Gastrocnemius medialis (tissue), 4 donors: ENCODE measurements at regions not wholly inside any gene's neighbourhood (a gene's known extent, or its start where the extent isn't known, plus 50 kb on each side); places are given as distances from the start of the nearest gene placed in this dataset.

ENCODE experiments used
- ATAC-seq, 2 donors: fragments of 150-250 bp; one replicate each; pipeline ENCODE4 v1.9.1; 2016
- DNase-seq, 2 donors: peaks; one replicate each; pipeline ENCODE4 v3.0.0-alpha.2; 2019
- H3K27ac ChIP-seq, 4 donors: fragments of 200-600 bp; sonication (generic); 1 replicate in 1 of 4; 2 replicates in 3 of 4; pipeline ENCODE4 v1.5.1; 2016 to 2018; ENCODE audit warnings: mild to moderate bottlenecking in 2 of 4, moderate library complexity in 1 of 4
- H3K27me3 ChIP-seq, 3 donors: fragments of 200-600 bp; sonication (generic) in 2 of 3; 1 replicate in 1 of 3; 2 replicates in 2 of 3; pipeline versions ENCODE4 v1.5.1 to v1.6.0; 2016 to 2019; ENCODE audit warnings: mild to moderate bottlenecking in 1 of 3, moderate library complexity in 1 of 3
- H3K36me3 ChIP-seq, 2 donors: fragments of 200-600 bp; sonication (generic) in 1 of 2; one replicate each; pipeline ENCODE4 v1.5.1; 2017 to 2018
- H3K4me1 ChIP-seq, 2 donors: fragments of 200-600 bp; sonication (generic) in 1 of 2; one replicate each; pipeline ENCODE4 v1.5.1; 2016 to 2017; ENCODE audit warnings: mild to moderate bottlenecking in 2 of 2
- H3K4me3 ChIP-seq, 4 donors: fragments of 200-600 bp; sonication (generic) in 3 of 4; 1 replicate in 1 of 4; 2 replicates in 3 of 4; pipeline ENCODE4 v1.5.1; 2016 to 2019; ENCODE audit warnings: mild to moderate bottlenecking in 2 of 4
- H3K9me3 ChIP-seq, 3 donors: fragments of 200-600 bp; sonication (generic) in 2 of 3; 1 replicate in 1 of 3; 2 replicates in 2 of 3; pipeline ENCODE4 v1.5.1; 2016 to 2019
- POLR2A ChIP-seq, 2 donors: fragments of 450-650 bp; IDR thresholded peaks; one replicate each; pipeline ENCODE4 v1.6.1; 2017; ENCODE audit warnings: antibody characterized with exemption in 2 of 2, mild to moderate bottlenecking in 2 of 2, moderate library complexity in 2 of 2
- in situ Hi-C, 4 donors: fragments of 200-750 bp; cut with MboI; loops; one replicate each; pipeline versions ENCODE4 v1.15.0 to v1.8.0; 2017; ENCODE audit warnings: low sequenced_read_pairs in 4 of 4
- intact Hi-C: fragments of 100-400 bp; cut with DNase I; formaldehyde crosslinking; loops from one replicate; pipeline ENCODE4 v1.15.1; 2023; ENCODE audit warnings: low total_unique reads
- TF ChIP-seq, protein P1 (sequence below), 5 experiments: fragments of 450-650 bp in 3 of 5; fragments of 200-600 bp in 2 of 5; sonication (generic) in 2 of 5; IDR thresholded peaks in 4 of 5; conservative IDR thresholded peaks in 1 of 5; 1 replicate in 4 of 5; 2 replicates in 1 of 5; pipeline ENCODE4 v1.5.1; 2016 to 2019; ENCODE audit warnings: antibody characterized with exemption in 5 of 5, mild to moderate bottlenecking in 3 of 5, moderate library complexity in 3 of 5

- Histone ChIP-seq H3K36me3 (no peaks in the 10 kb centered on the region), H3K4me1 (no peaks in the 10 kb centered on the region), H3K4me3 (no peak overlapping the region), H3K27ac (no peak overlapping the region), H3K9me3 (no peaks in the 10 kb centered on the region), H3K27me3 (peaks cover 0 to 4% (median 4%) of the 10 kb centered on the region in 3 donors)
- no peak for TF ChIP-seq POLR2A (IDR thresholded peaks at IDR 0.05)
- TF ChIP-seq, protein P1, sequence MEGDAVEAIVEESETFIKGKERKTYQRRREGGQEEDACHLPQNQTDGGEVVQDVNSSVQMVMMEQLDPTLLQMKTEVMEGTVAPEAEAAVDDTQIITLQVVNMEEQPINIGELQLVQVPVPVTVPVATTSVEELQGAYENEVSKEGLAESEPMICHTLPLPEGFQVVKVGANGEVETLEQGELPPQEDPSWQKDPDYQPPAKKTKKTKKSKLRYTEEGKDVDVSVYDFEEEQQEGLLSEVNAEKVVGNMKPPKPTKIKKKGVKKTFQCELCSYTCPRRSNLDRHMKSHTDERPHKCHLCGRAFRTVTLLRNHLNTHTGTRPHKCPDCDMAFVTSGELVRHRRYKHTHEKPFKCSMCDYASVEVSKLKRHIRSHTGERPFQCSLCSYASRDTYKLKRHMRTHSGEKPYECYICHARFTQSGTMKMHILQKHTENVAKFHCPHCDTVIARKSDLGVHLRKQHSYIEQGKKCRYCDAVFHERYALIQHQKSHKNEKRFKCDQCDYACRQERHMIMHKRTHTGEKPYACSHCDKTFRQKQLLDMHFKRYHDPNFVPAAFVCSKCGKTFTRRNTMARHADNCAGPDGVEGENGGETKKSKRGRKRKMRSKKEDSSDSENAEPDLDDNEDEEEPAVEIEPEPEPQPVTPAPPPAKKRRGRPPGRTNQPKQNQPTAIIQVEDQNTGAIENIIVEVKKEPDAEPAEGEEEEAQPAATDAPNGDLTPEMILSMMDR (IDR thresholded peaks at IDR 0.05 in 4 of 5, conservative IDR thresholded peaks at IDR 0.05 in 1 of 5), result no peak
- in situ Hi-C loops (no loop called here), intact Hi-C loops (no loop called here)
- DNase-seq (peak in 1 of 2 donors; percentile 26), ATAC-seq (no peak)
Observed at GRCh38 chr15:20645956-20646355, 104.4 kb upstream of the GOLGA6L6 start.

DNA sequence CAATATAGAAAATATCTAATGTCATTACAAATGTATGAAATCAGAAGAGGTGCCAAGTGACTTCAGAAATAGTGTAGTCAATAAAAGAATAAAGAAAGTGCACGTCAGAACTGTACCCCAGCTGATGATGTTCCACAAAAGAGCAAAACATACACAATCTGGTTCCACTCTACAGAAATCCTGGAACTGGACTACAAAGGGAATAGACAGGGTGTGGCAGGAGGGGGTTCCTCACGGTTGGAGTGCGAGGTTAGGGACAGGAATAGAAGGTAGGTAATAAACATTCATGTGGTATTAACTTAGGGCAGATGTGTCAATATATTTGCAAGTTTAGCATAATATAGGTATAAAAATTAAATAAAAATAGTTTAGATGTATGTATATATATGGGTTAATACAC, 103.3 kb upstream of the GOLGA6L6 start:
- Histone ChIP-seq H3K9me3 (no peaks in the 10 kb centered on the region), H3K4me3 (no peak overlapping the region), H3K4me1 (no peaks in the 10 kb centered on the region), H3K27me3 (peaks cover 0 to 4% (median 4%) of the 10 kb centered on the region in 3 donors), H3K36me3 (no peaks in the 10 kb centered on the region), H3K27ac (no peak overlapping the region)
- TF ChIP-seq POLR2A (IDR thresholded peaks at IDR 0.05), result no peak
- TF ChIP-seq, protein P1 (IDR thresholded peaks at IDR 0.05 in 4 of 5, conservative IDR thresholded peaks at IDR 0.05 in 1 of 5), result no peak
- ATAC-seq (no peak), DNase-seq (no peak)
- in situ Hi-C loops (no loop called here), intact Hi-C loops (no loop called here)

GRCh38 chr15:20643829-20644425, 102.3 kb upstream of the GOLGA6L6 start:
- no peaks in the 10 kb centered on the region for H3K4me1 ChIP-seq
- in situ Hi-C loops (no loop called here), intact Hi-C loops (no loop called here)
- H3K9me3 ChIP-seq, result no peaks in the 10 kb centered on the region
- no peak overlapping the region for H3K4me3 ChIP-seq
- H3K36me3 ChIP-seq, result no peaks in the 10 kb centered on the region
- no peak for ATAC-seq
- TF ChIP-seq, protein P1 (IDR thresholded peaks at IDR 0.05 in 4 of 5, conservative IDR thresholded peaks at IDR 0.05 in 1 of 5), result no peak
- TF ChIP-seq POLR2A (IDR thresholded peaks at IDR 0.05), result no peak
- H3K27me3 ChIP-seq, result peaks cover 0 to 4% (median 4%) of the 10 kb centered on the region in 3 donors
- no peak overlapping the region for H3K27ac ChIP-seq
- no peak for DNase-seq

GRCh38 chr15:20643024-20643770, 101.6 kb upstream of the GOLGA6L6 start:
- DNase-seq (no peak), ATAC-seq (no peak)
- no peak overlapping the region for H3K27ac ChIP-seq
- TF ChIP-seq, protein P1 (IDR thresholded peaks at IDR 0.05 in 4 of 5, conservative IDR thresholded peaks at IDR 0.05 in 1 of 5), result no peak
- no peak for TF ChIP-seq POLR2A (IDR thresholded peaks at IDR 0.05)
- intact Hi-C loops, result no loop called here
- H3K4me1 ChIP-seq, result no peaks in the 10 kb centered on the region
- no peaks in the 10 kb centered on the region for H3K9me3 ChIP-seq
- peaks cover 0 to 4% (median 4%) of the 10 kb centered on the region in 3 donors for H3K27me3 ChIP-seq
- no peak overlapping the region for H3K4me3 ChIP-seq
- in situ Hi-C loops, result no loop called here
- H3K36me3 ChIP-seq, result no peaks in the 10 kb centered on the region
